Karpas-422 (cell line): ENCODE measurements at regions not wholly inside any gene's neighbourhood (a gene's known extent, or its start where the extent isn't known, plus 50 kb on each side); places are given as distances from the start of the nearest gene placed in this dataset.

Experiments
- DNase-seq: peaks from one replicate; pipeline ENCODE4 v3.0.0-alpha.2; 2015
- H2AFZ ChIP-seq: fragments of 200-600 bp; sonication (generic); 2 replicates; pipeline ENCODE4 v1.6.1; 2014; ENCODE audit warnings: antibody characterized with exemption, low read length, mixed read lengths
- H3K27ac ChIP-seq: fragments of 200-600 bp; sonication (generic); 2 replicates; pipeline ENCODE4 v1.5.1; 2014; ENCODE audit warnings: mild to moderate bottlenecking, low read length, moderate library complexity
- H3K27me3 ChIP-seq: fragments of 200-600 bp; sonication (generic); 2 replicates; pipeline ENCODE4 v1.6.1; 2014; ENCODE audit warnings: low read length, mixed read lengths
- H3K36me3 ChIP-seq: fragments of 200-600 bp; sonication (generic); 2 replicates; pipeline ENCODE4 v1.6.1; 2014; ENCODE audit warnings: low read length, mixed read lengths; ENCODE audit not compliant: insufficient read depth
- H3K4me1 ChIP-seq: fragments of 200-600 bp; sonication (generic); 2 replicates; pipeline ENCODE4 v1.6.1; 2014; ENCODE audit warnings: mild to moderate bottlenecking, low read length, mixed read lengths
- H3K4me2 ChIP-seq: fragments of 200-600 bp; sonication (generic); 2 replicates; pipeline ENCODE4 v1.6.1; 2014; ENCODE audit warnings: low read length, low read depth, mild to moderate bottlenecking; ENCODE audit not compliant: poor library complexity, severe bottlenecking
- H3K4me3 ChIP-seq: fragments of 200-600 bp; sonication (generic); 2 replicates; pipeline ENCODE4 v1.5.1; 2014; ENCODE audit warnings: mild to moderate bottlenecking, antibody characterized with exemption, low read length, mixed read lengths
- H3K79me2 ChIP-seq: fragments of 200-600 bp; sonication (generic); 2 replicates; pipeline ENCODE4 v1.6.1; 2014; ENCODE audit warnings: mild to moderate bottlenecking, low read length, mixed read lengths
- H3K9ac ChIP-seq: fragments of 200-600 bp; sonication (generic); 2 replicates; pipeline ENCODE4 v1.6.0; 2014; ENCODE audit warnings: low read length
- H3K9me2 ChIP-seq: fragments of 200-600 bp; sonication (generic), shearing (Covaris generic); replicated peaks from 2 replicates; pipeline ENCODE4 v1.6.0; 2014; ENCODE audit warnings: mild to moderate bottlenecking, low read length, moderate library complexity; ENCODE audit not compliant: insufficient read depth
- H3K9me3 ChIP-seq: fragments of 300-700, 200-600 bp; sonication (generic); 2 replicates; pipeline ENCODE4 v1.6.1; 2014; ENCODE audit warnings: low read length, mixed read lengths
- H4K20me1 ChIP-seq: fragments of 200-600 bp; sonication (generic); 2 replicates; pipeline ENCODE4 v1.6.1; 2014; ENCODE audit warnings: mild to moderate bottlenecking, antibody characterized with exemption, low read length, low read depth; ENCODE audit not compliant: insufficient read depth

DNA sequence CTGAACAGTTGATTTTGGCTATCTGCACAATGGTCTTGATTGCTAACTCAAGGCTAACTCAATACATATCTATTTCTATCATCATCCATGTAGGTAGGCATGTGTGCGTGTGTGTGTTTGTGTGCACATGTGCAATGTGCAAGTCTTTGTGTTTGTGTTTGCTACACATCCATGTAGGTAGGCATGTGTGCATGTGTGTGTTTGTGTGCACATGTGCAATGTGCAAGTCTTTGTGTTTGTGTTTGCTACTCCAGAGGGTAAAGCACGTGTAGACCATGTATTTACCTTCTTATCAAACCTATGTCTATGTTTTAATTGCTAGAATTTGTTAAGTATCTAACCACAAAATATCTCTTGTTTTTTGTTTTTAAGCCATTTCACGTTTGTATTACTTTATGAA, 962.6 kb downstream of the LRFN5 start:
- Histone ChIP-seq H3K4me2 (no peak overlapping the region), H3K9me3 (peaks cover 24% of the 10 kb centered on the region), H3K36me3 (no peaks in the 10 kb centered on the region), H2AFZ (peak overlapping the region; percentile 31; the same call in 1 of the 2 replicates), H3K27me3 (no peaks in the 10 kb centered on the region), H3K27ac (no peak overlapping the region), H3K9me2 (no peaks in the 10 kb centered on the region), H3K79me2 (no peaks in the 10 kb centered on the region), H4K20me1 (no peaks in the 10 kb centered on the region), H3K9ac (no peak overlapping the region), H3K4me1 (no peaks in the 10 kb centered on the region), H3K4me3 (no peak overlapping the region)
- no peak for DNase-seq

DNA sequence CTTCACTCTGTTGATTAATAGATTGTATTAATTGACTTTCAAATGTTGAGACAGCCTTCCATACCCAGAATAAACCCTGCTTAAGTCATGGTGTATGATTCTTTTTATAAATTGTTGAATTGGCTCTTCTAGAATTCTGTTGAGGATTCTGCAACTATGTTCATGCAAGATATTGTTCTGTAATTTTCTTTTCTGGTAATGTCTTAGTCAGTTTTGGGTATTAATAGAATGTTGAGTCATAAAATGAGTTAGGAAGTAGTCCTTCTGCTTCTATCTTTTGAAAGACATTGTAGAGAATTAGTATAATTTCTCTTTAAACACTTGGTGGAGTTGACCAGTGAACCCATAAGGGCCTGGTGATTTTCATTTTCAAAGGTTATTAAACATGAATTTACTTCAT, 958.9 kb downstream of the LRFN5 start:
- H3K36me3 ChIP-seq = no peaks in the 10 kb centered on the region
- H3K9me3 ChIP-seq = peaks cover 2% of the 10 kb centered on the region; the same call in 1 of the 2 replicates
- DNase-seq = no peak
- no peaks in the 10 kb centered on the region for H3K9me2 ChIP-seq
- no peak overlapping the region for H3K4me3 ChIP-seq
- H3K79me2 ChIP-seq = no peaks in the 10 kb centered on the region
- H2AFZ ChIP-seq = peak overlapping the region; percentile 74
- H4K20me1 ChIP-seq = no peaks in the 10 kb centered on the region
- H3K27ac ChIP-seq = no peak overlapping the region
- no peaks in the 10 kb centered on the region for H3K27me3 ChIP-seq
- H3K4me2 ChIP-seq = no peak overlapping the region
- H3K9ac ChIP-seq = no peak overlapping the region
- H3K4me1 ChIP-seq = no peaks in the 10 kb centered on the region

DNA sequence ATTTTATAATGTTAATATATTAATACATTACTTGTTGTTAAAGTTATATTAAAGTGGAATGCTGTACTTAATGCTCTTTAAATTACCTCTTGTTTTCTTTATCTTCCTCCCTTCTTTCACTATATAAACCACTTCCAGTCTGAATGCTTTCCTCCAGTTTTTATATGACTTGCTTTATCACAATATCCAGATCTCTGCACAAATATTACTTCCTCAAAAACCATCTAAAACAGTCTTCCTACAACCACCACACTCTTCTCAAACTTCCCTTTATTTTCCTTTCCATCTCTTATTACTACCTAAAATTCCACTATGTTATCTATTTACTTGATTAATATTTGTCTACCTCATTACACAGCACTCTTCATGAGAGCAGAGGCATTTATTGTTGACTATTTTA, 956.6 kb downstream of the LRFN5 start:
- Histone ChIP-seq H2AFZ (peak overlapping the region; percentile 78), H3K79me2 (no peaks in the 10 kb centered on the region), H3K27ac (no peak overlapping the region)

DNA sequence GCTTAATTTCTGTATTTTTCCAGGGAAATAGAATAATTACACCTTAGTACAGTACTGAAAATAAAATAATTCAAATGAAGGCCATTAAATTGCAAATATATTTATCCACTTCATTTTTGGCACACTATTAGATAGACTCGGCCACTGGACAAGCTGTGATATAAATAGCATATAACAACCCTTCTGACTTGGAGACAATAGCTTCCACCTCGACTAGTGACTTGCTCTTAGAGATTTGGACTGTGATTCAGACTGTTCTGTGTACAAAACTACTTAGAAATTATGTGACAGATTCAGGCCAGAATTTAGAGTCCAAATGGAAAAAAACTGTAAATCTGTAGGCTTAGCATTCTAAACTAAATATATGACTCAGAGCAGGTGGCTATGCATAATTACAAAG, 949.9 kb downstream of the LRFN5 start:
- no peaks in the 10 kb centered on the region for H3K36me3 ChIP-seq
- no peak for DNase-seq
- H3K9me2 ChIP-seq = no peaks in the 10 kb centered on the region
- no peak overlapping the region for H3K4me3 ChIP-seq
- no peak overlapping the region for H3K27ac ChIP-seq
- H3K27me3 ChIP-seq = no peaks in the 10 kb centered on the region
- no peaks in the 10 kb centered on the region for H4K20me1 ChIP-seq
- no peaks in the 10 kb centered on the region for H3K79me2 ChIP-seq
- H3K4me2 ChIP-seq = no peak overlapping the region
- no peak overlapping the region for H3K9ac ChIP-seq
- peaks cover under 1% of the 10 kb centered on the region; the same call in 1 of the 2 replicates for H3K9me3 ChIP-seq
- H3K4me1 ChIP-seq = no peaks in the 10 kb centered on the region
- H2AFZ ChIP-seq = 0 out of 2 replicates have a peak overlapping the region, but pooled peaks have one; percentile 66

More for the DNA sequence above, 956.6 kb downstream of the LRFN5 start:
- Histone ChIP-seq H3K9me2 (no peaks in the 10 kb centered on the region), H3K9me3 (no peaks in the 10 kb centered on the region), H3K4me3 (no peak overlapping the region), H3K27me3 (no peaks in the 10 kb centered on the region), H3K4me2 (no peak overlapping the region), H3K36me3 (no peaks in the 10 kb centered on the region), H4K20me1 (no peaks in the 10 kb centered on the region), H3K4me1 (no peaks in the 10 kb centered on the region), H3K9ac (no peak overlapping the region)
- no peak for DNase-seq

DNA sequence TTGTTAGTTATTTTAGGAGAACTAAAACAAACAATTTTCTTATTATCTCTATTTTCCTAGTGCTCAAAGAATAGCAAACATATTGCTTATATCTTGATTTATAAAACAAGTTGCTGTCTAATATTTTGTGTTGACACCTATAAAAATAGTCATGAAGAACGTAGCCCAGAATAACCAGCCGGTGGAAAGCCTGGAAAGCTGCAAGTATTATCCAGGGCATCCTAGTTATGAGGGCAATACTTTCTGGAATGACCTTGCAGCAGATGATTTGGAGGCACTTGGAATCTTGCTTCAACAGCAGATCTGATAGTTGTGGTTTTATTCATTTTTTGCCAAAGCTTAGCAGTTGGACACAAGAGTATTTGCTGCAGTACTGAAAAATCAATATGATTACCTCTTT, 948.7 kb downstream of the LRFN5 start:
- no peaks in the 10 kb centered on the region for H4K20me1 ChIP-seq
- H3K27ac ChIP-seq = no peak overlapping the region
- H3K4me2 ChIP-seq = no peak overlapping the region
- no peaks in the 10 kb centered on the region for H3K9me2 ChIP-seq
- DNase-seq = no peak
- H3K4me1 ChIP-seq = no peaks in the 10 kb centered on the region
- no peaks in the 10 kb centered on the region; the same call in 1 of the 2 replicates for H3K36me3 ChIP-seq
- H2AFZ ChIP-seq = peak overlapping the region; percentile 66
- H3K79me2 ChIP-seq = no peaks in the 10 kb centered on the region
- peaks cover 3% of the 10 kb centered on the region; the same call in 1 of the 2 replicates for H3K9me3 ChIP-seq
- H3K4me3 ChIP-seq = no peak overlapping the region
- H3K9ac ChIP-seq = no peak overlapping the region
- no peaks in the 10 kb centered on the region for H3K27me3 ChIP-seq

DNA sequence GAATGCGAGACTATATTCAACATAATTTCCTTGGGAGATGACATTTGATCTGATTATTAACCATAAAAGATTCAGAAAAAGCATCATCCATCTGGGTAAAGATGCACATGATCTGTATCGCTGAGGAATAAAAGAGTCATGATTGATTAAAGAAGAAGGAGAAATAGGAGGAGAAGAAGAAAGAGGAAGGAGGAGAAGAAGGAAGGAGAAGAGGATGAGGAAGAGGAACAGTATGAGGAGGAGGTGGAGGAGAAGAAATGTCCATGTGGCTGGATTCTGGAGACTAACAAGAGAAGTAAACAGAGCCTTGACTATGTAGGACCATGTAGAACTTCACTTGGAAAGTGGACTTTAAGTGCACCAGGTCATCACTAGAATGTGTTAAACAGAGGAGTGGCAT, 947.4 kb downstream of the LRFN5 start:
- H3K9me2 ChIP-seq = no peaks in the 10 kb centered on the region
- H3K9me3 ChIP-seq = peaks cover 7% of the 10 kb centered on the region
- H4K20me1 ChIP-seq = no peaks in the 10 kb centered on the region
- no peaks in the 10 kb centered on the region; the same call in 1 of the 2 replicates for H3K36me3 ChIP-seq
- H3K27ac ChIP-seq = no peak overlapping the region
- no peaks in the 10 kb centered on the region for H3K4me1 ChIP-seq
- H3K9ac ChIP-seq = no peak overlapping the region
- H3K27me3 ChIP-seq = no peaks in the 10 kb centered on the region
- no peaks in the 10 kb centered on the region for H3K79me2 ChIP-seq
- peak overlapping the region; percentile 27; the same call in 1 of the 2 replicates for H2AFZ ChIP-seq
- H3K4me3 ChIP-seq = no peak overlapping the region
- DNase-seq = no peak
- H3K4me2 ChIP-seq = no peak overlapping the region

DNA sequence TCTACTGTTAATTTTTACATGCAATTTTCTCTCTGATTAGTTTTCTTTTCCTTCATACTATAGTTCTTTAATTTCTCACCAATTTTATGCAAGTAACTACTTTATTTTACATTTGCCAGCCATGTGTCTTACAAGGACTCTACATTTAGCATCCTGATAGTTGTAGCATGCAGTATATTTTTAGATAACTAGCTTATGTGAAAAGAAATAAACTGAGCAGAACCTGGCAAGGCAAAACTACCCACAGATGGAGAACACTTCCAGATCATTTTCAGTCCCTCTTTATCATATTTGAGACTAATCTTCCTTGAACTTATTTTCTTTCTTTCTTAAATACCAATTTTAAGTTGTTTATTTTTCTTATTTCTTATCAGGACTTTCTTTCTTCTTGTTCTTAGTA, 943.6 kb downstream of the LRFN5 start:
- no peak overlapping the region for H3K4me3 ChIP-seq
- H3K27ac ChIP-seq = no peak overlapping the region
- no peaks in the 10 kb centered on the region; the same call in 1 of the 2 replicates for H3K36me3 ChIP-seq
- no peaks in the 10 kb centered on the region for H3K4me1 ChIP-seq
- no peak overlapping the region for H3K4me2 ChIP-seq
- 0 out of 2 replicates have a peak overlapping the region, but pooled peaks have one; percentile 14 for H2AFZ ChIP-seq
- no peak for DNase-seq
- H3K9ac ChIP-seq = no peak overlapping the region
- no peaks in the 10 kb centered on the region for H3K27me3 ChIP-seq
- H3K79me2 ChIP-seq = no peaks in the 10 kb centered on the region
- no peaks in the 10 kb centered on the region for H3K9me2 ChIP-seq
- no peaks in the 10 kb centered on the region for H4K20me1 ChIP-seq
- peaks cover 7% of the 10 kb centered on the region for H3K9me3 ChIP-seq

DNA sequence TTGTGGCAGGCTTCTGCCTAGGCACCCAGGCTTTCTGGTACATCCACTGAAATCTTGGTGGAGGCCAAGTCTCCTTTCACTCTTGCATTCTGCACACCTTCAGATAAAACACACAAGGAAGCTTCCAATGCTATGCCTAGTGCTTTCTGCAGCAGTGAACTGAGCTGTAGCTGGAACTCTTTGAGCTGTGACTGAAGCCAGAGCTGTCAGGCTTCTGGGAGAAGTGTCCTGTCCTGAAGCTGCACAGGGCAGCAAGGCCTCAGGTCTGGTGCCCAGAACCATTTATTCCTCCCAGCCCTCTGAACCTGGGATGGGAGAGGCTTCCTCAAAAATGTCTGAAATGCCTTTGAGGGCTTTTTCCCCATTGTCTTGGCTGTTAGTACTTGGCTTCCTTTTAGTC, 941.7 kb downstream of the LRFN5 start:
- Histone ChIP-seq H3K9ac (no peak overlapping the region), H3K4me1 (no peaks in the 10 kb centered on the region), H3K79me2 (no peaks in the 10 kb centered on the region), H3K36me3 (no peaks in the 10 kb centered on the region; the same call in 1 of the 2 replicates), H3K27me3 (no peaks in the 10 kb centered on the region), H2AFZ (peak overlapping the region; percentile 41), H3K9me3 (peaks cover 7% of the 10 kb centered on the region), H3K4me2 (no peak overlapping the region), H3K4me3 (no peak overlapping the region), H3K9me2 (no peaks in the 10 kb centered on the region), H4K20me1 (no peaks in the 10 kb centered on the region), H3K27ac (no peak overlapping the region)
- no peak for DNase-seq
